22Rv1 (cell line): ENCODE measurements at regions not wholly inside any gene's neighbourhood (a gene's known extent, or its start where the extent isn't known, plus 50 kb on each side); places are given as distances from the start of the nearest gene placed in this dataset.

Source experiments
- ZFX ChIP-seq: fragments of 450-650 bp; IDR thresholded peaks from 2 replicates; pipeline ENCODE4 v1.6.1; 2017; ENCODE audit warnings: antibody characterized with exemption, borderline replicate concordance
- TF ChIP-seq, protein P1 (sequence below): fragments of 450-650 bp; IDR thresholded peaks from 2 replicates; pipeline ENCODE4 v1.5.1; 2017; ENCODE audit warnings: mild to moderate bottlenecking

DNA sequence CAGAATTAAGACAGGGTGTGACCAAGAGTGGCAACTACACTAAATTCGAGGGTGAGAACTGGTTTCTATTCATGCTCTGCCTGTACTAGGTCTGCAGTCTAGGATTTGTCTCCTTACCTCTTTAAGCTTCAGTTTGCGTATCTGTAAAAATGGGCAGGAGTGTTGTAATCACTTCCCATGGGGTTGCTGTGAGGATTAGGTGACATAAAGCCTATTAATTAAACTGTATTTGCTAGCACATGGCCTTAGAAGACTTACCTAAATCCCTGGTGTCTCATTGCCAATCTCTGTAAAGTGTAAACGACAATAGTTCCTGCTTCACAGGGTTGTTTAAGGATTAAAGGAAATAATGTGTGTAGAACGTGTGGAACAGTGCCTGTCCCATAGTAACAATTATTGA is 193.6 kb downstream of the DRD1 start:
- TF ChIP-seq, protein P1, sequence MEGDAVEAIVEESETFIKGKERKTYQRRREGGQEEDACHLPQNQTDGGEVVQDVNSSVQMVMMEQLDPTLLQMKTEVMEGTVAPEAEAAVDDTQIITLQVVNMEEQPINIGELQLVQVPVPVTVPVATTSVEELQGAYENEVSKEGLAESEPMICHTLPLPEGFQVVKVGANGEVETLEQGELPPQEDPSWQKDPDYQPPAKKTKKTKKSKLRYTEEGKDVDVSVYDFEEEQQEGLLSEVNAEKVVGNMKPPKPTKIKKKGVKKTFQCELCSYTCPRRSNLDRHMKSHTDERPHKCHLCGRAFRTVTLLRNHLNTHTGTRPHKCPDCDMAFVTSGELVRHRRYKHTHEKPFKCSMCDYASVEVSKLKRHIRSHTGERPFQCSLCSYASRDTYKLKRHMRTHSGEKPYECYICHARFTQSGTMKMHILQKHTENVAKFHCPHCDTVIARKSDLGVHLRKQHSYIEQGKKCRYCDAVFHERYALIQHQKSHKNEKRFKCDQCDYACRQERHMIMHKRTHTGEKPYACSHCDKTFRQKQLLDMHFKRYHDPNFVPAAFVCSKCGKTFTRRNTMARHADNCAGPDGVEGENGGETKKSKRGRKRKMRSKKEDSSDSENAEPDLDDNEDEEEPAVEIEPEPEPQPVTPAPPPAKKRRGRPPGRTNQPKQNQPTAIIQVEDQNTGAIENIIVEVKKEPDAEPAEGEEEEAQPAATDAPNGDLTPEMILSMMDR, result no peak
- TF ChIP-seq ZFX, result no peak
